NCI-H1105 (cell line): ENCODE measurements at regions not wholly inside any gene's neighbourhood (a gene's known extent, or its start where the extent isn't known, plus 50 kb on each side); places are given as distances from the start of the nearest gene placed in this dataset.

Experiments
- DNase-seq: peaks from one replicate; lab custom pipeline; 2025; lab: John Stamatoyannopoulos, UW

DNA sequence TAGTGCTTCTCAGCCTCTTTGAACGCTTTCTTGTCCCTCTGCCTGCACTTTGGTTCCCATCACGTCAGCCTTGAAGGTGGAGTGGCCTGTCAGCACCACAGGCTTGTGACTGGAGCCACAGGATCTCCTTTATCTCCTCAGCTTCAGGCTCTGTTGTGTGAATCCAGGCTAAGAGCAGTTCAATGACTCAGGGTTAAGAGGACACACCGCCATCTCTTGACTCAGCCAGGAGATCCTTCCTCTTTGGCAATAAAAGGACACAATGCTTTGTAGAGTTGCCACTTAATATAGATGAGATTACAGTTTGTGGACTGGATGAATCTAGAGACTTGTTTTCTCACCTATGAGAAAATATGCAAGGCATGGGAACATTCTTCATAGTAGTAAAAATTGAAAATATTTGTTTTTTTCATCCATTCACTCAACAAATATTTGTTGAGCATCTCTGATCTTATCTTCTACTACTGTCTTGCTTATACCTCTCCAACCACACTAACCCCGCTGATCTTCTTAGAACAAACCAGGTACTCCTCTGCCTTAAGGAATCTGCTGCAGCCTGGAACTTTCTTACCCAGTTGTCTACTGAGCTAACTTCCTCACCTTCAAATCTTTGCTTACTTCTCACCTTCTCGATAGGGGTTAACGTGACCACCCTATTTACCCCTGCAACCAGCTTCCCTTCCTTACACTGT lies 62.3 kb downstream of the UCHL1 start:
- no peak for DNase-seq

DNA sequence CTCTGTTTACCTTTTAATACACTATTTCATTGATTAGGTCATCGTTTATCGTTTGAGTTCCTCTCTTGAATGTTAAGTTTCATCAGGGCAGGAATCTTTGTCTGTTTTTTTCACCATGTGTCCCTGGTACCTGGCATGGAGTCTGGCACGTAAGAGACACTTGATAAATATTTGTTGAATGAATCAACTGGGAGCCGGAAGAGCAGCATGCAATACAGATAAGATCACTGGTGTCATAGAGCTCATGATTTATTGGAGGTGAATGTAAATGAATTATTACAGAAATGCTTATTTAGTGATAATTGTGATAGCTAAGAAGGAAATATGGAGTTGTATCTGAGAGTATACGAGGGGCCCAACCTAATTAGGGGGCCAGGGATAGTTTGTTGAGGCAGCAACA lies 62.8 kb downstream of the UCHL1 start:
- no peak for DNase-seq

DNA sequence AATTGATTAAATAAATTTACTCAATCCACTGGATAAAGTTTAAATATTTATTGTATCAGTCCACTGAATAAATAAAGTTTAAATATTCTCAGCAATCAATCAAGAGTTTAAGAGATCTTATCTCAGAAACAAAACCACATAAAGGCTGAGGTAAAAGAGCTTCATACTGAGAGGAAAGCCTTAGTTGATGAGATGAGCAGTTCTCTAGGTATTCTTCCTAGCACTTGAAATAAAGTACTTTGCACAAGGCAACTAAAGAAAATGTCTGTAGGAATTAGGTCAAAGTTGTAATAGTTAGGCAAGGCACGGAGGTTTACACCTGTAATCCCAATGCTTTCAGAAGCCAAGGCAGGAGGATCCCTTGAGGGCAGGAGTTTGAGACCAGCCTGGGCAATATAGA lies 63.5 kb downstream of the UCHL1 start:
- DNase-seq: no peak

DNA sequence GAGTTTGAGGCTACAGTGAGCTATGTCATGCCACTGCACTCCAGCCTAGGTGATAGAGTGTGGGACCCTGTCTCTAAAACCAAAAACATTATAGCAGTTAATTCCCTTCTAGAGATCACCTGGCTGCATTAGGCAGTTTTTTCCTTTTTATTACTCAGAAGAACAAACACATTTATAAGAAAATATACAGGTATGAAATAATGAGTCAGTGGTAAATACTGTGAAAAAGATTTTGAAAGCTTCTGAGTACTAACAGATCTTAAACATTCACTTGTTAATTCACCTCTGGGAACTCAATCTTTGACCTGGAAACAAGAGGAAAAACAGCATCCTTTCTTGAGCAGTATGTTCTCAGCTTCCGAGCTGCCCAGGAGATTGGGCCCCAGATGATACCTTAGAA lies 64.1 kb downstream of the UCHL1 start:
- no peak for DNase-seq

DNA sequence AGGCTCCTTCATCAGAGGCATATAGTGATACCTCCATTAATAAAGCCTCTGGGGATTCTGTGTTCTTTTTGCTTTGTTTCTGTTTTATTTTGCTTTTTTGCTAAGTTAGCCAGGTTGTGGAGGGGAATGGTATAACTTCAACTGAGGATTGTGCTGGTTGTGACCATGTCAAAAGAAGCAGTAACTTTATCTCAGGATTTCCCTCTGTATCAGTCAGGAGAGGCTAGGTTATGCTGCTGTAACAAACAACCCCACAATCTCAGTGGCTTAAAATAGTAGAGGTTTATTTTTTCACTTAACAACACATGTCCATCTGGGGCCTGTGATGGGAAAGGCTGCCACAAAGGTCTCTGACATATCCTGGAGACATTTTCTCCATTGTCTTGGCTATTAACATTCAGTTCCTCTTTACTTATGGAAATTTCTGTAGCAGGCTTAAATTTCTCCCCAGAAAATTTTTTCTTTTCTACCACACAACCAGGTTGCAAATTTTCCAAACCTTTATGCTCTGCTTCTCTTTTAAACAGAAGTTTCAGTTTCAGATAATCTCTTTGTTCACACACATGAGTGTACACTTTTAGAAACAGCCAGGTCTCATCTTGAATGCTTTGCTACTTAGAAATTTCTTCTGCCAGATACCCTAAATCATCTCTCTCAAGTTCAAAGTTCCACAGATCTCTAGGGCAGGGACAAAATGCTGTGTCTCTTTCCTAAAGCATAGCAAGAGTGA lies 64.7 kb downstream of the UCHL1 start:
- no peak for DNase-seq

DNA sequence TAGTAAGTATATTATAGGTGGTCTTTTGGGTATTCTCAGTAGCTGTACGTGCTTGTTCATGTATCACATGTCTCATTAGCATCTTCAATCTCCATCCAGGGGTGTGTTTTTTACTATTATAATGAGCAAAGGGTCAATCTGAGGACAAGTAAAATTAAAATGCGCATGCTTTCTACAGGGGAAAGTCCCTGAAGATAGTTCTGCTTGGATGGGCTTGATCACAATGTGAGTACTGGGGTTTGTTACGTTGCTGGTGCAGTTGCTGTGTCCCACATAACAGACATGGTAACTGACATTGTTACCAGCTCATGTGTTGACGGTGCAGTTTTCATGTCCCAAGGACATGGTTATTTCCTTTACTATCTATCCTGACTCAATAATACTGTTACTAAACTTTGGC lies 65.9 kb downstream of the UCHL1 start:
- no peak for DNase-seq

DNA sequence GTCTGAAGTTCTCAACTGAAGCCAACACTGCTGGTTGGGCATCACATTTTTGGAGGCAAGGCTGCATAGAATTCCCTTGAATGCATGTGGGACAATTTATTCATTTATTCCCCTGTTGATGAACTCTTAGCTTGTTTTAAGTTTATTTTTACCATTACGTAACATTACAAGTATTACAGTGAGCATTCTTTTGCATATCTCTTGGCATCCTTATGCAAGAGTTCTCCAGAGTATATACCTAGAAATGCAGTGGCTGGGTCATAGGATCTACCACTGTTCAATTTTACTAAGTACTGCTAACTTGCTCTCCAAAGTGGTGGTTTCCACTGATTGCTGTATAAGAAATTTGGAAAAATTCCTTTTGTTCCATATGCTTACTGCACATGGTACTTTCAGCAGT lies 66.5 kb downstream of the UCHL1 start:
- no peak for DNase-seq

DNA sequence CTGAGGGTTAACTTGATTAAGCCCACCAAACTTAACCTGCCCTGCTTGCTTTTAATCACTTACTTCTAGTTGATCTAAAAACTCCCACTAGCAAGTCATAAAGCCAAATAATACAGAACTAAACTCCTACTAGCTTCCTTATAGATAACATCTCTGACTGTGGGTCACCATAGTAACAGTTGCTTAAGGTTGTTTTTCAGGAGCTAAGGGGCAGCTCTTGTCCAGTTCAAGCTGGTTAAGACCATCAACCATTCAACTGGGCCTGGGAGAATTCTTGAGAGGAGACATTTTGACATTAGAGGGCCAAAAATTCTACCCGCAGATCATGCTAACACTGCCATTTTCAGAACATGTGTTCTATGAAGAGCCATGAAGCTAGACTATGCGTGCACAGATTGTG lies 67.0 kb downstream of the UCHL1 start:
- DNase-seq: no peak

DNA sequence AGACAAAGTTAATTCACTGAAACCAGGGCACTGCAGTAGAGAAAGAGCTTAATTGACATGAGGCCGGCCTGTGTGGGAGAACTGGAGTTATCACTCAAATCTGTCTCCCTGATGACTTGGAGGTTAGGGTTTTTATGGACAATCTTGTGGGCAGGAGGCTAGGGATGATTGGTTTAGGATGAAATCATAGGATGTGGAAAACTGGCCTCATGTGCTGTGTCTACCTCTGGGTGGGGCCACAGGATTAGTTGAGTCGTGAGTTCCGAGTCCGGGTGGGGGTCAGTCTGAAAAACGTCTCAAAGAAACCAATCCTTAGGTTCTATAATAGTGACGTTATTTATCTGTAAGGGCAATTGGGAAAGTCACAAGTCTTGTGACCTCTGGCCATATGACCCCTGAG lies 68.1 kb downstream of the UCHL1 start:
- no peak for DNase-seq

DNA sequence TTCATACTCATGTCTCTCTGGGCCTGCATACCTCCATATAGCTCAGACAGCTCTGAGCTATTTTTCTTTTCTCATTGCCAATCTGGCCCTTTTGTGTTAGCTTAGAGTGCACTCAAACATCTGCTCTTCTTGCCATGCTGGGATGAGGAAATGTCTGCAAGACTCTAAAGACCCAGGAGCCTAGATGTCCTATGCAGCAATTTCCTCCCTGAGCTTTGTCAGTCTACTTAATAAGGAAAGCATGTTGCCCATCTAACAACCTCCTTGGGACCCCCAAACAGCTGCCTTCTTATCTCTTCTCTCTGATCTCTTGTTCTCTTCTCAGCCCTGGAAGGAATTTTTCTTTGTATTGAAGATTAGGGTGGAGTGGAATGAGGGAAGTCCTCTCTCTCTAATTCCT lies 69.2 kb downstream of the UCHL1 start:
- no peak for DNase-seq

DNA sequence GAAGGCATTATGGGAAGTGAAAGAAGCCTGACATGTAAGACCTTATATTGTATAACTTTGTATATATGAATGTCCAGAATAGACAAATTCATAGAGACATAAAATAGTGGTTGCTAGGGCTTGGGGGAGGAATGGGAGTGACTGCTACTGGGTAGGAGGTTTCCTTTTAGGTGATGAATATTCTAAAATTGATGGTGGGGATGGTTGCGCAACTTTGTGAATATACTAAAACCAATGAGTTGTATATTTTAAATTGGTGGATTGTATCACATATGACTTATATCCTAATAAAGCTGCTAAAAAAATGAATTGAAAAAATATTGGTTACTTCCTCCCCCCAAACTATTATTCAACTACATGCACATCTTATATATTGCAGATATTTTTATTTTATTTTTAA lies 70.0 kb downstream of the UCHL1 start:
- DNase-seq: no peak

DNA sequence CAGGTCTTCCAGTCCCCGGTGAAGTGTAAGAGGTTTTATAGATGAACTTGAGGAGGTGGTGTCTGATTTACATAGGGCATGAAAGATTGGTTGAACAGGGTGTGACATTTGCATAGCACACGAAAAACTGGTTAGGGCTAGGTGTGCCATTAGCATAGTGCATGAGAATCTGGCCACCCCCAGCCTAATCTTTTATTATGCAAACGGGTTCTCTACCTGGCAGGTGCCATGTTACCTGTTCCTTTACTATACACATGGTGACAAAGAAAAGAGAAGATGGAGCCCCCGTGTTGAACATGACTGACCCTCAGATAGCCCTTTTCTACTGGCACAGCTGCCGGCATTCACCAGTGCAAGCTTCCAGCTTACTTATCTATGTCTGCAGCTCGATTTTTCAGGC lies 71.0 kb downstream of the UCHL1 start:
- DNase-seq: no peak

DNA sequence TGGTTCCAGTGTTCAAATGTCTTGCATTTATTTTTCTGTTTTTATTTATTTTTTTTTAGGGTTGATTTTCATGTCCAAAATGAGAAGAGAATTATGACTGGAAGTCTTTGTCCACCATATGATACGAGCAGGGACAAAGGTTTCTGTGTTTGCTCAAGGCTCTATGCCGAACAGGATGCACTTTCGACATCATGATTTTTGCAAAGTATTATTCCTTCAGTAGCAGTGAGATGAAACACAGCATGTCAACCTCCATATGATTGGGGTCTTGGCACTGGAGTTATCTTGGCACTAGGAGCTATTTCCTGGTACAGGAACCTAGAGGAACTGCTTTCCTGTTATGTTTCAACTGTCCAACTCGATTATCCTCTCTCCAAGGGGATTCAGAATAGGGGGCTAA lies 72.6 kb downstream of the UCHL1 start:
- DNase-seq: no peak

DNA sequence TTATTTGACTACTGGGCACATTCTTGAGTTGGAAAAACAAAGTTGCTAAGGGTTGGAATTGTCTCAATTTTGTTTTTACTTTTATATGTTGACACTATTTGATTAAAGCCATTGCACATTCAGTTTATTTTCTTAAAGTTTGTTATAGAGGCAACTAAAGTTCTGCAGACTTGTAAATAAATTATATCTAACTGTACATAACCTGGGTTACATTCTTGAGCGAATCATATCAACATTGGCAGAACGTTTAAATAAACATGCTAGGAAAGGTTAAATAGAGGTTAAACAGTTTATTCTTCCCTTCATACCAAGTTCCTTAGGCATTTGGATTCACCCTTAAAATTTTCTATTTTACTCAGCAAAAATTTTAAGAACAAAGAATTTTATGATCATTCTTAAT lies 74.5 kb downstream of the UCHL1 start:
- no peak for DNase-seq

DNA sequence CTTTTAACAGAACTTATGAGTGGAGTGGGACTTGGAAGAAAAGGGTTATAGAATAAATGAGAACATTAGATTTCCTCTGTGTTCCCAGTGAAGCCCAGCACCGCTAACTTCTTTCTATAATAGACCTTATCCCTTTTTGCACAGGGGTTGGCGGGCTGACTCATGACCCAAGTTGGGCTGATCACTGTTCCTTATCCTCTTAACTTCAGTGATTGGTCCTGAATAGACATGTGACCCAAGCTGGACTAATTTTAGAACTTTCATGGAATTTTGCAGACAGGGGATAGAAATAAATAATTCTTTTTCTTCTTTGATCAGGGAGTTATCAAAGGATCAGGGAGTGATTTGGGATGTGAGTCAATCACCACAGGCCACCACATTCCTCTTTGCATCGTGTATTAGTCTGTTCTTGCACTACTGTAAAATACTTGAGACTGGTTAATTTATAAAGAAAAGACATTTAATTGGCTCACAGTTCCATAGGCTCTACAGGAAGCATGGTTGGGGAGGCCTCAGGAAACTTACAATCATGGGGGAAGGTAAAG lies 75.9 kb downstream of the UCHL1 start:
- DNase-seq: no peak

DNA sequence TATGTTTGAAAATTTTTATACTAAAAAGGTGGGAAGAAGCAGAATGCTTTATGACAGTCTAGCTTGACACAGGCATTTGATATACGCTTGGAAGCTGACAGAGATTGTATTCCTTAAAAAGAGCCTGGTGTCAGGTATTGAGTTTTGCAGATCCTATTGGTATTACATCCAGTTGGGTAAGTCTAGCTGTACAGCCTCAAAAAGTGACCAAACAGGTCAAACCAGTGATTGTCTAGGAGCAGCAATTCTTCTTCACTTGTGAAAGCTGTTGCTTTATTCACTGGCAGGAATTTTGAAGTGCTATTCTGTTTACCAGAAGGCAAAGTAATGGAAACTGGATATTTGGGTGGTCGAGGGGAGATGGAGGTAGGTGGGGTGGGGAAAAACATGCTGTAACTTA lies 77.5 kb downstream of the UCHL1 start:
- no peak for DNase-seq

DNA sequence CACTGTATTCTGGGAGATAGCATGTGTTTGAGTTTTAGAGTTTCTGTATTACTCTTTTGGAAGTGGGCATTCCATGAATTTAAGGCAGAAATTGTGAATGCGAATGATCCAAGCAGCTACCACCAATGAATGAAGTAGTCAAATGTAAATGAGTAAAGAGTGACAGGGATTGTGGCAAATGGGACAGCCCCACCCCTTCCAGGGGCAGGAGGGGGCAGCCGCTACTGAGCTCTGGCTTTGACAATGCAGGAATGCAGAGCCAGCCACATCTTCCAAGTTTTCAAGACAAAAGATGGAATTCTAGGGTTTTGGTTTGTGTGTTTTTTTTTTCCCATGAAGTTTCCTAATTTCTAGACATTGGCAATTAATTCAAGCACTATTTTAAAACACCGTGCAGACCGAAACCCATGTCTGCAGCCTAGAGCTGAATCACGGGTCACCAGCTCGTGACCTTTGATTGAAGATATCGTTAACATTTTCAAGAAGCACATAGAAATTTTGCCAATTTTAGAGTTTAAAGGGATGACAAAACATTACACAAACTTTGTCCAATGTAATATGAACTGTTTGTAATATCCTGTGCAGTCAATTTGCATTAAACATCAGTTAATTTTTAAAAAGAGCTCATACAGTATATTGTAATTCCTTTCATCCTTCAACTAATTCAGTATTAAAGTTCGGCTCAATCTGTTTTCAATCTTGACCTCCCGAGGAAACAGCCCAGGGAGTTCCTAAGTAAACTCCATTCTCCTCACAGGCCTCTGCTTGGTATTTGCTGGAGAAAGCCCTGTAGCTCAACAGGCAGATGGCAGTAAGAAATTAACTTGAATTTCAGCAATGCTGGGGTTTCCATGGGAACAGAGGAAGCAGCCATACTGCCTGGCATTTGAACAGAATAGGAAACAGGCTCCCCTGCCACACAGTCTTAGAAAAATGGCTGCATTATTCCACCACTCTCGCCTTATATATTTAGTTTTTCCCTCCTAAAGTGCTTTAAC lies 83.4 kb downstream of the UCHL1 start:
- no peak for DNase-seq

DNA sequence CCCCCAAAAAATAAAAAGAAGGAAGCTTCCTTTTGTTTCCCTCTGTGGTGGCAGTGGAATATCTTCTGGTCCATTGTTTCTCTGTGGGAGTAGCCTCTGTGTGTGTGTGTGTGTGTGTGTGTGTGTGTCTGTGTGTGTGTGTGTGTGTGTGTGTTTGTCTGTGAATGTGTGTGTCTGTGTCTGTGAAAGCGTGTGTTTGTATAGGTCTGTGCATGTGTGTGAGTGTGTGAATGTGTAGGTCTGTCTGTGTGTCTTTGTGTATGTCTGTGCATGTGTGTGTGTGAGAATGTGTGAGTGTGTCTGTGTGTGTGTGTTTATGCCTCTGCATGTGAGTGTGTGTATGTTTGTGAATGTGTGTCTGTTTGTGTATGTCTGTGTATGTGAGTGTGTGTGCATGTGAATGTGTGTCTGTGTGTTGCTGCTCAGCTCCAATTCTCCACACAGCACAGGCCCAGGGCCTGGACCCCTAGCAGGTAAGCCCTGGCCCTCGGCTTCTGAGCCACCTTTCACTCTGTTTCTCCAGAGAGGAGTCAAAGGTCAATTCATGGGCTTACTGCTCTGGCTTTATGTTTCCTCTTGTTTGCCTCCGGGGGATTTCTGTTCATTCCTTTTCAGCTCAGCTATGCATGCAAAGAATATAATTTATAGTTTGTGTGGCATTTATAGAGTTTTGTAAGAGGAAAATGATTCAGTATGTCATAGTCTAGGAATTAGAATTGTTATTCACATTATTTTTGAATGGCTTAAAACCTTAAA lies 89.8 kb downstream of the UCHL1 start:
- no peak for DNase-seq

DNA sequence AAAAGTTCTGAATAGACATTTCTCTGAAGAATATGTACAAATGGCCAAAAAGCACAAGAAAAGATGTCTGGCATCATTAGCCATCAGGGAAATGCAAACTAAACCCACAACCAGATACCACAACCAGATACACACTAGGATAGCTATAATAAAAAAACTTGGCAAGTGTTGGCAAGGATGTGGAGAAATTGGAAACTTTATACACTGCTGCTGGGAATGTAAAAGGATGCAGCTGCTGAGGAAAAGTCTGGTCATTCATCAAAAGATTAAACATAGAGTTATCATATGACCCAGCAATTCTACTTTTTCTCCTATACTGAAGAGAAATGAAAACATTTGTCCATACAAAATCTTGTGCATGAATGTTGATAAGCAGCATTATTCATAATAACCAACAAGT lies 92.3 kb downstream of the UCHL1 start:
- DNase-seq: no peak

DNA sequence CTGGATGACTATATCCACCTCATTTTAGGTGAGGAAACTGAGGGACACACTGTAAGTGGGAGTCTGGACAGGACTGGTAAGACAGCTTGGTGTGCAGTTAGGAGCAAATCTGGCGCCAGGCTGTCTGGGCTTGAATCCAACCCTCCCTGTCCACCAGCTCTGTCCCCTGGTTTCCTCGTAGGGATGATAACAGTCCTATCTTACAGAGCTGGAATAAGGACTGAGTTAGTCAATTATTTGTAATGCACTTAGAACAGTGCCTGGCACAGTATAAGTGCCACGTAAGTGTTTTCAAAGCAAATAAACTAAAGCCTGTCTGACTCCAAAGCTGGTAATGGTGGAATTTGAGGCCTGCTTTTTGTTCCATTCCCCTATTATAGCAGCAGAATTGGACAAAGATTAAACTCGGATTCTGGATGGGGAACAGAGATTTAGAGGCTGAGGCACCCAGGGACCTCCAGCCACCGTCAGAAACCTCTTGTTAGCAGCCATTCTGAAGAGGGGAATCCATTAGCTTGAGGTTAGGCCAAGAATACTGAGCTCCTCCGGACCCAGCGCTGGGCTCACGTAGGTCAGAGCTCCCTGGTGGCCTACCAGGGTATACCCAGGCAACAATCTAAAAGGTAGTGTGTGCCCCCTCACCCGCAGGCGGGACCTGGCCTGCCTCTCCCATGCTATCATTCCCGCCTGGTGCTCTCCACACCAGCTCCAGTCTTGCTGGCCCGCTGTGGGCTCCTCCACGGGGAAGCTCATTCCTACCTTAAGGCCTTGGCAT lies 102.1 kb downstream of the UCHL1 start:
- DNase-seq: no peak

DNA sequence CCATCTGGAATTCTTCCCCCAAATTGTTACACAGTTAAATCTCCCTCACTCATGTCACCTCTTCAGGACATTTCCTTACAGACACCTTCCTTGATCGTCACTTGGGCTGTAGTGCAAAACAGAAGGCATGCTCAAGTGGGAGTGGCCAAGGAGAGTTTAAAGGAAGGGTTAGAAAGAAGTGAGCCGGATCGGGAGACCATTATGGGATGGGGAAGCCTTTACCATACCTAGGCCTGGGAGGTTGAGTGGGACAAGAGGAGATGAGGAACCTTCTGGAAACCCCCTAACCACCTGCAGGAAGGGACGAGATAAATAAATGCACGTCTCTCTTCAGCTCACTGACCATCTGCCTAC lies 102.7 kb downstream of the UCHL1 start:
- DNase-seq: no peak
